PC-3 (cell line): ENCODE measurements at regions not wholly inside any gene's neighbourhood (a gene's known extent, or its start where the extent isn't known, plus 50 kb on each side); places are given as distances from the start of the nearest gene placed in this dataset.

Source experiments
- CTCF ChIP-seq: fragments of 300-600 bp; sonication (generic); conservative IDR thresholded peaks from 2 replicates; pipeline ENCODE4 v1.5.1; 2017; ENCODE audit warnings: antibody characterized with exemption, low read depth, mild to moderate bottlenecking, low read length
- EZH2 ChIP-seq: fragments of 300-600 bp; sonication (generic); IDR thresholded peaks from one replicate; pipeline ENCODE4 v1.6.1; 2017; ENCODE audit warnings: antibody characterized with exemption, mild to moderate bottlenecking, low read length; ENCODE audit not compliant: unreplicated experiment
- EZH2phosphoT487 ChIP-seq: fragments of 300-600 bp; sonication (generic); IDR thresholded peaks from 2 replicates; pipeline ENCODE4 v1.6.1; 2018; ENCODE audit warnings: mild to moderate bottlenecking, antibody characterized with exemption, low read length, borderline replicate concordance

GRCh38 chr10:8254350-8254749, 199.9 kb downstream of the GATA3 start:
- no peak for TF ChIP-seq CTCF
- no peak for TF ChIP-seq EZH2
- no peak for TF ChIP-seq EZH2phosphoT487
